Heart left ventricle (tissue), 13 donors: ENCODE measurements at regions not wholly inside any gene's neighbourhood (a gene's known extent, or its start where the extent isn't known, plus 50 kb on each side); places are given as distances from the start of the nearest gene placed in this dataset.

Experiments used
- CTCF ChIP-seq, 12 donors: fragments of 200-600 bp; sonication (generic) in 4 of 12; IDR thresholded peaks; one replicate each; pipeline versions ENCODE4 v1.5.0 to v1.8.0; 2018 to 2022; ENCODE audit warnings: antibody characterized with exemption in 12 of 12, mild to moderate bottlenecking in 5 of 12
- POLR2A ChIP-seq, 2 donors: fragments of 450-650 bp; IDR thresholded peaks; one replicate each; pipeline ENCODE4 v1.6.1; 2017; ENCODE audit warnings: antibody characterized with exemption in 2 of 2, mild to moderate bottlenecking in 2 of 2, moderate library complexity in 2 of 2
- donor health status: ischemic (EF 13 %, LVEDD 7.1; RV severe dilation, severe dysfunction).
- donor health status: DM: no; HTN: yes; CAD: no.
- donor health status: DM: no; HTN: no; CAD: no.
- donor health status: ischemic (EF 25% LVEDD 6.9; RV normal size, moderate dysfunction).
- donor health status: ischemic (EF 25% LVEDD 5.7; RV mildly dilated, moderate dysfunction).
- donor health status: ischemic (EF 35%, LVEDD 5.7; RV mildly dilated, moderate dysfunction).
- donor health status: nonischemic (EF 11% LVEDD 7.7; RV severe dilation, severe dysfunction).
- donor health status: DM: yes; HTN: yes; CAD: no.
- donor health status: PGD.
- donor health status: ischemic (EF 29% LVEDD 5.4; RV normal size, mild dysfunction).
- donor health status: nonischemic (EF 23%, LVEDD 6.1; RV moderate dilation, normal function).

- TF ChIP-seq CTCF (IDR thresholded peaks at IDR 0.05) (no peak), POLR2A (IDR thresholded peaks at IDR 0.05) (no peak)
Observed at GRCh38 chr17:69871318-69871717, 203.7 kb upstream of the KCNJ16 start.
